ENCODE measurements at regions not wholly inside any gene's neighbourhood (a gene's known extent, or its start where the extent isn't known, plus 50 kb on each side); places are given as distances from the start of the nearest gene placed in this dataset.

- TF ChIP-seq CTCF (conservative IDR thresholded peaks at IDR 0.05; ENCODE audit: low read length) = no peak
- TF ChIP-seq EZH2phosphoT487 (IDR thresholded peaks at IDR 0.05; ENCODE audit: borderline replicate concordance) = no peak
Measured at GRCh38 chr21:14833666-14834351, 231.0 kb downstream of the NRIP1 start.

Data from Loucy (cell line).